ENCODE measurements at regions not wholly inside any gene's neighbourhood (a gene's known extent, or its start where the extent isn't known, plus 50 kb on each side); places are given as distances from the start of the nearest gene placed in this dataset.

- Histone ChIP-seq H3K4me1 (ENCODE audit: control insufficient read depth, low read length) (no peaks in the 10 kb centered on the region), H3K27ac (ENCODE audit: low read depth, low read length) (no peak overlapping the region), H3K36me3 (ENCODE audit: control insufficient read depth, low read length) (no peaks in the 10 kb centered on the region), H3K4me2 (ENCODE audit: low read length) (no peak overlapping the region), H3K79me2 (ENCODE audit: control insufficient read depth, low read length) (no peaks in the 10 kb centered on the region), H3K9me2 (replicated peaks; ENCODE audit: control insufficient read depth, low read length) (no peaks in the 10 kb centered on the region), H3K27me3 (ENCODE audit: control insufficient read depth, low read length) (no peaks in the 10 kb centered on the region; the same call in 1 of the 2 replicates), H3K9me3 (ENCODE audit: control insufficient read depth, insufficient read depth, low read length) (no peaks in the 10 kb centered on the region), H3K4me3 (ENCODE audit: low read length) (no peak overlapping the region), H4K20me1 (ENCODE audit: control insufficient read depth, insufficient read depth, low read depth, low read length) (no peaks in the 10 kb centered on the region), H3F3A (ENCODE audit: control insufficient read depth, insufficient read depth) (no peaks in the 10 kb centered on the region)
- no peak for TF ChIP-seq EZH2phosphoT487 (IDR thresholded peaks at IDR 0.05; ENCODE audit: borderline replicate concordance, low read length)
- TF ChIP-seq, protein P1, sequence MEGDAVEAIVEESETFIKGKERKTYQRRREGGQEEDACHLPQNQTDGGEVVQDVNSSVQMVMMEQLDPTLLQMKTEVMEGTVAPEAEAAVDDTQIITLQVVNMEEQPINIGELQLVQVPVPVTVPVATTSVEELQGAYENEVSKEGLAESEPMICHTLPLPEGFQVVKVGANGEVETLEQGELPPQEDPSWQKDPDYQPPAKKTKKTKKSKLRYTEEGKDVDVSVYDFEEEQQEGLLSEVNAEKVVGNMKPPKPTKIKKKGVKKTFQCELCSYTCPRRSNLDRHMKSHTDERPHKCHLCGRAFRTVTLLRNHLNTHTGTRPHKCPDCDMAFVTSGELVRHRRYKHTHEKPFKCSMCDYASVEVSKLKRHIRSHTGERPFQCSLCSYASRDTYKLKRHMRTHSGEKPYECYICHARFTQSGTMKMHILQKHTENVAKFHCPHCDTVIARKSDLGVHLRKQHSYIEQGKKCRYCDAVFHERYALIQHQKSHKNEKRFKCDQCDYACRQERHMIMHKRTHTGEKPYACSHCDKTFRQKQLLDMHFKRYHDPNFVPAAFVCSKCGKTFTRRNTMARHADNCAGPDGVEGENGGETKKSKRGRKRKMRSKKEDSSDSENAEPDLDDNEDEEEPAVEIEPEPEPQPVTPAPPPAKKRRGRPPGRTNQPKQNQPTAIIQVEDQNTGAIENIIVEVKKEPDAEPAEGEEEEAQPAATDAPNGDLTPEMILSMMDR (IDR thresholded peaks at IDR 0.05; ENCODE audit: low read depth, low read length, poor library complexity, severe bottlenecking), result no peak
Measured at GRCh38 chr1:22326372-22326915, 125.2 kb upstream of the ZBTB40 start.

DNA sequence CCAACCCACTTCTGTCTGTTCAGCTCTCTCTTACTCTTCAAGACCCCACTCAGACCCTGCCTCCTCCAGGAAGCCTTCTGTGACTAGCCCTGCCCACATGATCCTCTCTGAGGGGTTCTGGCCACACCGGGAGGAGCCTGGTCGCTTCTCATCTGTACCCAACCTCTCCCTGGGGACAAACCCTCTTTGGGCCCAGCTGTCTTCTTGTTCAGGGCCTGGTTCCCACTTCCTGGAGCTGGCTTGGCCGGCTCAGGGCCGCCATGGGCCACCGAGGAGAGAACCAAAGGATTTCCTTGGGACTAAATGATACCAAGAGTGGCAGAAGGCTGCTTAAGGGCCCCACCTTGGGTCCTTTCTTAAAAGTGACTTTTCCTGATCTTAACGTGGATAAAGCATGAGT lies 124.7 kb upstream of the ZBTB40 start:
- Histone ChIP-seq H3K36me3 (ENCODE audit: control insufficient read depth, low read length) (no peaks in the 10 kb centered on the region), H3F3A (ENCODE audit: control insufficient read depth, insufficient read depth) (no peaks in the 10 kb centered on the region), H3K9me2 (replicated peaks; ENCODE audit: control insufficient read depth, low read length) (no peaks in the 10 kb centered on the region), H4K20me1 (ENCODE audit: control insufficient read depth, insufficient read depth, low read depth, low read length) (no peaks in the 10 kb centered on the region), H3K27ac (ENCODE audit: low read depth, low read length) (no peak overlapping the region), H3K4me1 (ENCODE audit: control insufficient read depth, low read length) (no peaks in the 10 kb centered on the region), H3K79me2 (ENCODE audit: control insufficient read depth, low read length) (no peaks in the 10 kb centered on the region), H3K9me3 (ENCODE audit: control insufficient read depth, insufficient read depth, low read length) (no peaks in the 10 kb centered on the region), H3K27me3 (ENCODE audit: control insufficient read depth, low read length) (no peaks in the 10 kb centered on the region; the same call in 1 of the 2 replicates), H3K4me3 (ENCODE audit: low read length) (no peak overlapping the region), H3K4me2 (ENCODE audit: low read length) (no peak overlapping the region)
- TF ChIP-seq EZH2phosphoT487 (IDR thresholded peaks at IDR 0.05; ENCODE audit: borderline replicate concordance, low read length), result no peak
- TF ChIP-seq, protein P1 (IDR thresholded peaks at IDR 0.05; ENCODE audit: low read depth, low read length, poor library complexity, severe bottlenecking), result no peak

GRCh38 chr1:22327411-22327810 lies 124.2 kb upstream of the ZBTB40 start:
- no peaks in the 10 kb centered on the region for H3F3A ChIP-seq (ENCODE audit: control insufficient read depth, insufficient read depth)
- no peaks in the 10 kb centered on the region for H3K9me3 ChIP-seq (ENCODE audit: control insufficient read depth, insufficient read depth, low read length)
- no peaks in the 10 kb centered on the region for H4K20me1 ChIP-seq (ENCODE audit: control insufficient read depth, insufficient read depth, low read depth, low read length)
- H3K4me1 ChIP-seq (ENCODE audit: control insufficient read depth, low read length), result no peaks in the 10 kb centered on the region
- TF ChIP-seq EZH2phosphoT487 (IDR thresholded peaks at IDR 0.05; ENCODE audit: borderline replicate concordance, low read length), result no peak
- TF ChIP-seq, protein P1 (IDR thresholded peaks at IDR 0.05; ENCODE audit: low read depth, low read length, poor library complexity, severe bottlenecking), result no peak
- H3K9me2 ChIP-seq (replicated peaks; ENCODE audit: control insufficient read depth, low read length), result no peaks in the 10 kb centered on the region
- no peaks in the 10 kb centered on the region for H3K36me3 ChIP-seq (ENCODE audit: control insufficient read depth, low read length)
- H3K79me2 ChIP-seq (ENCODE audit: control insufficient read depth, low read length), result no peaks in the 10 kb centered on the region
- no peaks in the 10 kb centered on the region; the same call in 1 of the 2 replicates for H3K27me3 ChIP-seq (ENCODE audit: control insufficient read depth, low read length)
- H3K4me2 ChIP-seq (ENCODE audit: low read length), result no peak overlapping the region
- no peak overlapping the region for H3K4me3 ChIP-seq (ENCODE audit: low read length)
- no peak overlapping the region for H3K27ac ChIP-seq (ENCODE audit: low read depth, low read length)
